ENCODE measurements at regions not wholly inside any gene's neighbourhood (a gene's known extent, or its start where the extent isn't known, plus 50 kb on each side); places are given as distances from the start of the nearest gene placed in this dataset.

DNA sequence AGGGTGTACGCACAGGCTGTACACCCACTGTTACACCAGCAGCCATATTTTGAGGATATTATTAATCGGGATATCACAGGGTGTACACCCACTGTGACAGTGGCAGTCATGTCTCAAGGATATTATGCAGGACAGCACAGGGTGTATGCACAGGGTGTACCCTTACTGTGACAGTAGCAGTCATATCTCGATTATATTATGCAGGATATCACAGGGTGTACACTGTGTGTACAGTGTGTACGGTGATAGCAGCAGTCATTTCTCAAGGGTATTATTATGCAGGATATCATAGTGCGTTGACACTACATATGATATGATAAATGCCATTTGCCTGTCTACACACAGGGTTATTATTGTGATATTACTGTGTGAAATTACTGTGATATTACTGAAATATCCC is 80.5 kb upstream of the SLC25A48 start:
- TF ChIP-seq TAF1 (IDR thresholded peaks at IDR 0.05; ENCODE audit: low read depth, low read length) (no peak), POLR2AphosphoS5 (IDR thresholded peaks at IDR 0.05; ENCODE audit: low read depth, low read length) (no peak), EZH2 (IDR thresholded peaks at IDR 0.05; ENCODE audit: low read depth, low read length, severe bottlenecking) (no peak), TCF12 (IDR thresholded peaks at IDR 0.05; ENCODE audit: low read depth, low read length) (no peak), SP2 (IDR thresholded peaks at IDR 0.05; ENCODE audit: low read length) (no peak), KDM1A (IDR thresholded peaks at IDR 0.05; ENCODE audit: borderline replicate concordance, low read length) (no peak), EP300 (IDR thresholded peaks at IDR 0.05; ENCODE audit: borderline replicate concordance in 1 of 2, low read depth in 2 of 2, low read length in 2 of 2) (no peak), POLR2A (IDR thresholded peaks at IDR 0.05; ENCODE audit: control extremely low read depth in 1 of 2, low read depth in 2 of 2, low read length in 2 of 2) (no peak), MAFK (IDR thresholded peaks at IDR 0.05; ENCODE audit: low read depth, low read length) (no peak), RNF2 (IDR thresholded peaks at IDR 0.05; ENCODE audit: borderline replicate concordance, low read depth, low read length, missing control alignments, poor library complexity, severe bottlenecking) (no peak), MAX (IDR thresholded peaks at IDR 0.05) (no peak)
- TF ChIP-seq, protein P1, sequence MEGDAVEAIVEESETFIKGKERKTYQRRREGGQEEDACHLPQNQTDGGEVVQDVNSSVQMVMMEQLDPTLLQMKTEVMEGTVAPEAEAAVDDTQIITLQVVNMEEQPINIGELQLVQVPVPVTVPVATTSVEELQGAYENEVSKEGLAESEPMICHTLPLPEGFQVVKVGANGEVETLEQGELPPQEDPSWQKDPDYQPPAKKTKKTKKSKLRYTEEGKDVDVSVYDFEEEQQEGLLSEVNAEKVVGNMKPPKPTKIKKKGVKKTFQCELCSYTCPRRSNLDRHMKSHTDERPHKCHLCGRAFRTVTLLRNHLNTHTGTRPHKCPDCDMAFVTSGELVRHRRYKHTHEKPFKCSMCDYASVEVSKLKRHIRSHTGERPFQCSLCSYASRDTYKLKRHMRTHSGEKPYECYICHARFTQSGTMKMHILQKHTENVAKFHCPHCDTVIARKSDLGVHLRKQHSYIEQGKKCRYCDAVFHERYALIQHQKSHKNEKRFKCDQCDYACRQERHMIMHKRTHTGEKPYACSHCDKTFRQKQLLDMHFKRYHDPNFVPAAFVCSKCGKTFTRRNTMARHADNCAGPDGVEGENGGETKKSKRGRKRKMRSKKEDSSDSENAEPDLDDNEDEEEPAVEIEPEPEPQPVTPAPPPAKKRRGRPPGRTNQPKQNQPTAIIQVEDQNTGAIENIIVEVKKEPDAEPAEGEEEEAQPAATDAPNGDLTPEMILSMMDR (IDR thresholded peaks at IDR 0.05; ENCODE audit: control extremely low read depth in 1 of 3, insufficient read depth in 1 of 3, low read depth in 1 of 3, low read length in 3 of 3), result no peak
- TF ChIP-seq, protein P2, sequence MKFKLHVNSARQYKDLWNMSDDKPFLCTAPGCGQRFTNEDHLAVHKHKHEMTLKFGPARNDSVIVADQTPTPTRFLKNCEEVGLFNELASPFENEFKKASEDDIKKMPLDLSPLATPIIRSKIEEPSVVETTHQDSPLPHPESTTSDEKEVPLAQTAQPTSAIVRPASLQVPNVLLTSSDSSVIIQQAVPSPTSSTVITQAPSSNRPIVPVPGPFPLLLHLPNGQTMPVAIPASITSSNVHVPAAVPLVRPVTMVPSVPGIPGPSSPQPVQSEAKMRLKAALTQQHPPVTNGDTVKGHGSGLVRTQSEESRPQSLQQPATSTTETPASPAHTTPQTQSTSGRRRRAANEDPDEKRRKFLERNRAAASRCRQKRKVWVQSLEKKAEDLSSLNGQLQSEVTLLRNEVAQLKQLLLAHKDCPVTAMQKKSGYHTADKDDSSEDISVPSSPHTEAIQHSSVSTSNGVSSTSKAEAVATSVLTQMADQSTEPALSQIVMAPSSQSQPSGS (IDR thresholded peaks at IDR 0.05; ENCODE audit: low read length), result no peak

Data from H1 (cell line).